Central memory CD4-positive, alpha-beta T cell (primary cell): ENCODE measurements at regions not wholly inside any gene's neighbourhood (a gene's known extent, or its start where the extent isn't known, plus 50 kb on each side); places are given as distances from the start of the nearest gene placed in this dataset.

Experiments used
- DNase-seq: peaks from one replicate; pipeline ENCODE4 v3.0.0; 2022

DNA sequence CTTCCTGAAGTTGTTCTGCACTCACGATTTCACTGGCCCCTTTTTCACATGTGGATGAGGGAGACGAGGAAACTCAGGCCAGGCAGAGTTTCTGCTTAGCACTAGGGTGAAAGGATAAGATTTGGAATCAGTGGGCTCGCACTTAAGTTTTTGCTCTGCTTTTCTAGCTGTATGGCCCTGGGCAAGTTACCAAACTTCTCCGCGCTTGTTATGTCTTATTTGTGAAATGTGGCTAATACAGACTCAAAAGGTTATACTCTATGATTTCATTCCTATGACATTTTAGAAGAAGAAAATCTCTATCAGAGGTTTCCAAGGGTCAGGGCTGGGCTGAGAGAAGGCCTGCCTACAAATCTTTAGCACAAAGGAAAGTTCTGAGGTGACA, 191.9 kb upstream of the LRIG1 start:
- no peak for DNase-seq

DNA sequence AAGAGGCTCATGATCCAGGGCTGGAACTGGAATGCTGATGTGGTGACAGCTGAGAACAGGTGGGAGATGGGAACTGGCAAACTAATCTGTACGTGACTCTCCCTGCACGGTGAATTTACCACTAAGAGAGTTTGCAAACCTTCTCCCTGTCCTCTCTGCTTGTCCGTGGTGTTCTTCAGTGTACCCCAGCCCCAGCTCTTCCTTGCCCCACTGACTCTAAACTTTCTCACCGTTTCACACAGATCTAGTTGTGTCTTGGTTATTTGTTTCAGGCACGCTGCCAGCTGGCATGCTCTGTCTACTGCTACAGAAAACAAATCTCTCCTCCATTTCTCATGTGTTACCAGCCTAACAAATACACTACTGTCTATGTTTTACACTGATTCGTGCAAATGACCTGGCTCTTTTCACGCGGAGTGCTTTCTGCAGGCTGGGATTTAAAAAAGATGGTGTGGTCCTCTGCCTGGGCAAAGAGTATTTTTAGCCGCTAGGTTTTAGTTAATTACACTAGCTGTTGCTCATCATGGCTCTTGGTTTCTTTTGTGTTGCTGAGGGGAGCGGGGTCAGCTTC, 192.7 kb upstream of the LRIG1 start:
- DNase-seq, result no peak

DNA sequence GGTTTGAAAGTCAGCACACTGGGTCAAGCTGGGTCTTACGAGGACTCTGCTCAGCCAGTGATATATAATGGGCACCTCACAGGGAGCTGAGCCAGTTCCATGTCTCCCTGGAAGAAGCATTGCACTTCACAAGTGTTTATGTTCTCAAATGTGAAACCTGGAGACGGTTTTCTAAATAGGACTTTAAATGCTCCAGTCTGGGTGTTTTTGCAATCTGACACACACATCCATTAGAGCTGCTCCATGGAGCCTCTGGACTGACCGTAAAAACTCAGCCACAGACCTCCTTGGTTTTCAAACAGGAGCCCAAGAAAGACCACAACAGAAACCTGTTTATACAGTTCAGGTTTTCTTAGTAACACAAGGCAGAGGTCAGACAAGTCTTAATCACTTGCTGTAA, 201.3 kb upstream of the LRIG1 start:
- DNase-seq, result no peak

DNA sequence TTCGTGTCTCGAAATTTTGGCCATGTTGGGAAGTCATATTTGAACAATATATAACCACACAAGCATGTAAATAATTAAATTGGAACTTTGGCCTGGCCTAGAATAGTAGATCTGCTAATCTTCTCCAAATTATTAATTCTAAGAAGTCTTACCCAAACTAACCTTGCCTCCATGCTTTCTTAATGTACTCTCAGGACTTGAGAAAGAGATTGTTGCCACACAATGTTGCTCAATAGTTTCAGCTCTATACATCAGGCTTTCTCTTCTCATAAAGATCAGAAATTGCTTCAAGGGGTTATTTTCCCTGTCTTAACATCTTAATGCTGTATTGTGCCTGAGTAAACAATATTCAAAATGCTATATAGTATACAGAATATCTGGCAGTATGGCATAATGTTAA, 202.7 kb upstream of the LRIG1 start:
- DNase-seq, result no peak

DNA sequence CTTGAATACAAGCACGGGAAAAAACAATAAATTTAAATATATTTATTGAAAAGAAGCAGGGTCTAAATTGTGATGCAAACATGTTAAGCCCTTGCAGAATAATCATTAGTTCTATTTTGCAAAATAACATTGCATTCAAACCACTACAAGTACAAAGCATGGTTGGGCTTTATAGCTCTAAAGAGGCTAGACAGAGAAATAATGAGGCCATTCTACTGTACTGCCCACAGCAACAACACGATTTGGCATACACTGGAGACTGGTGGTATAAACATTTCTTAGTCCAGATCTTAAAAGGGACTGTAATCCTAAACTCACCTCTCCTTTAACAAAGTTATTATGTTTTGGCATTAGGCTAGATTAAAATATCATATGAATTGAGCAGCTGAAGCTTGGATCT, 204.3 kb upstream of the LRIG1 start:
- DNase-seq, result no peak

DNA sequence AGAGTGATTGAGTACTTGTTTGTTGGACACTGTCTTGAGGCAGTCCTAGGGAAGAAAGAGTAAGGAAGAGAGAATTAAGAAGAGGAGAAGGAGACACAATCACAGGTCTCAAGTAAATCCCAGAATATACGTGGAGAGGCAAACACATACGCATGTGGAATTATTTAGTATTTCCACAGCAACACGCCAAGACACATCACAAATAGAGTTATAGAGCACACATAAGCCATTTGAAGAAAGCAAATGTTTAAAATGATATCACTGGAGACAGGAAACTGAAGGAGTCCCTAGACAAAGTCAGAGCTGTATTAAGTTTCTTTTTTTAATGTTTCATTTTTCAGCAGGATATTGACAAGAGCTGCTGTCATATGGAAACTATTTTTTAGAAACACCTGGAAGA, 206.1 kb upstream of the LRIG1 start:
- DNase-seq, result no peak

DNA sequence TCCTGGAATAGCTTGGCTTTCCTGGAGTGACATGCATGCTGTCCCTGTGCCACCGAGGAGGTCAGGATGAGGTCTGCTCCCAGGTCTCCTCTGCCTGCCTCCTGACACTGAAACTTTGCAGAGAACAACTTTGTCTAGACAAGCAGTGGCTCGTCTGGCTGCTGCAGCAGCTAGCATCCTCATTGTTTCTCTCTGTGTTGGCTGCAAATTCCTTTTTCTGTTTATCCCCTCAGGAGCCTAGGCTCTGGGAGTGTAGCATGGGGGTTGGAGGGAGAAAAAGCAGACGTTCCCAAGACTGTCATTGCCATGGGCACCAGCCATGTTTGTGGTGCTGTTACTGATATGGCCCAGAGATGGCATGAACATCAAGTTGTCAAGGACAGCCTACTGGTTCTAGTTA, 208.7 kb upstream of the LRIG1 start:
- DNase-seq, result no peak

DNA sequence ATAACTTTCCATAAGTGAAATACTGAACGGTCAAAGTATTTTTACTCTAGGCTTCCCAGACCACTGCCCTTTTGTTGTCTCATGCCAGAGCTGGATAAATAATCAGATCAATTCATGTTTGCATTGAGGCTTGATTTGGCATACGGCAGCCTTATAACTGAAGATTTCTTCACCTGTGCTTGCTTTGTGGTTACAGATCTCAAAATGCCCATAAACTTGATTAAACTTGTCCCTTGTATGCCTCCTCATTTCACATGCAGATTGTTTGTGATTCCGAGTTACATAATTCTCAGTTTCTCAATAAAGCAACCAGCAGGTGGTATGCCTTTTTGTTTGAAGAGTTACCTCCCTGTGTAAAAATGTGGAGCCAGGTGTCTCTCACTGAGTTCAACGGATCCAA, 211.4 kb upstream of the LRIG1 start:
- DNase-seq, result no peak

DNA sequence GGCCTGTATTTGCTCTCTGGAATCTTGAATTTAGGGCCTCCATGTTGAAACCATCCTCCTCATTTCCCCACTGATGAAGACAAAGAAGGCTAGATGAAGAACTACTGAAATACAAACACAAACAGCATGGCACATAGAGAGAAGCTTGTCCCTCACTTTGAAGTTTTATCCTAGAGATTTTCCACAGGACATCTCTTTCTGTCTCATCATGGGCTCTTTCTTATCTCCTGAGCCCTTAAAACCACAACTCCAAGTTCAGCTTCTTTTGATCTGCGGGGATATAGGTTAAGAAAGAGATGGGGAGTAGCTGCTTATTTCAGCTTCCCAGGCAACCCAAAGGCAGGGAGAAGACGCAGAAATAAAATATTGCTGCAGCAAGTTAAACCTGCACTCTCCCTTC, 213.1 kb upstream of the LRIG1 start:
- no peak for DNase-seq

DNA sequence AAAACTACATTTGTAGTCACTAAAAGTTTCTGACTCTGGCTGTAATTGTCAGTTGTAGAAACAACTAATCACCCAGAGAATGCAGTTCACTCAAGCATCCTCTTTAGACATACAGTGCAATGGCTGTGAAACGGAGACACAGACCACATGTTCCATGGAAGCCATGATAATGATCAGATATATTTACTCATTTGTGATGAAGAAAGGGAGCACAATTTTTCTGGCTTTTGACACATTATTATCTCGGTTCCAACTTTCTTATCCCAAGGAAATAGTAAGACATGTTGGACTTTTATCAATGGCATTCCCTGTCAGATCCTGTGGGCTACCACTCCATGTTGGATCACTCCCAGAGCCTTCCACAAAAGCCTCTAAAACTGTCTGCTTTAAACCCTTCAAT, 215.0 kb upstream of the LRIG1 start:
- DNase-seq, result no peak

DNA sequence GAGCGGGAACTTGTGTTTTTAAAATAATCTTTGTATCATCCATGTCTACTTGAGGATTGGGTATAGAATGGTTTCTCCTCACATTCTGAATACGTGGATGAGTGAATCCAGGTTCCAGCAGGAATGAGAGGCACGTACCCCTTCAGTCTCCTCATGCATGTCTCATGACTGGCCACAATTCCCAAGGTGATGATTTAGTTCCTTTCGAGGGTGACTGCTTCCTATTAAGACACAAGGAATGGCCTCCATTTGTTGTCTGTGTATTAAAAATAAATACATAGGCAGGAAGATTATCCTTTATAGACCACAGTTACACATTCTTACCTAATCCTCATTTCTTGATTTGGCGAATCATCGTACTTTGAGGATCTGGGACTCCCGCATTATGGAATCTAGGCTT, 217.0 kb upstream of the LRIG1 start:
- DNase-seq, result no peak

DNA sequence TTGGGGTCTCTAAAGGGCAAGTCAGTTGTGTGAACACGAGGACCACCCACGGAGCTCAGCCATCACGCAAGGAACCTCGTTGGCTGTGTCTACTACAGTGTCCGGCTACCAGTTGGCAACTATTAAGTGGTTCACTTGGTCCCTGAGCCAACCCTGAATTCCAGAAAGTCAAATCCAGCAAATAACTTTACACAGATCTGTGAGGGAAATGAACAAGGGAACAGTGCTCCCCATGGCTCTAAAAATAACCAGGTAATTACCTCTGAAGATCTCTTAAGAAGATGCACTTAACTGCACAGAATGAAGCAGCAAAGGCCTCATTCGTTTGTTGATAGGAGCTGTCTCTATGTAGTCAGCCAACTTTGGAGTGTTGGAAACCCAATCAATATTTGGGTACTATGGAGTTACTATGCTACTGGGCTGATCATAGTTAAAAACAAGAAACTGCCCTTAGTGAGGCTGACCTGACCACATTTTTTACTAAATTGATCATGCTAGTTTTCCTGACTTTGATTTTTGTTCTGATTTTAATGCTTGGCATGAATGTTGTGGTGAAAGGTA, 219.1 kb upstream of the LRIG1 start:
- no peak for DNase-seq

DNA sequence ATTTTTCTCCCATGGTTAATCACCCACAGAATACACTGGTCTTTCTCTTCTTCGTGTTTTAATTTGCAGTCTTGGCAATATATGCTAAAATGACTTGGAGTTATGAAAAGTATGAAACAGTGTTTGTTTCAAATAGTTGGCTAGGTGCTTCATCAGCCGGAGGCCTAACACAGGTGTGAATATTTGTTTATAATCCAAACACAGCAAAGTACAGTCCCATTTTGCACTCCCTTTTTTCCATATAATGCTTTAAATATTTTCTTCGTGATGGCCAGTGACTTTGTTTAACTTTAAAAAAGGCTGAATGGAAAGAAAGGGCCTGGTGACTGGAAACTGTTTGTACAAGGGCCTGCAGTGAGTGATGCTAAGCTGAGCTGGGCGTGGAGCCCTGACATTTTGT, 219.7 kb upstream of the LRIG1 start:
- no peak for DNase-seq

DNA sequence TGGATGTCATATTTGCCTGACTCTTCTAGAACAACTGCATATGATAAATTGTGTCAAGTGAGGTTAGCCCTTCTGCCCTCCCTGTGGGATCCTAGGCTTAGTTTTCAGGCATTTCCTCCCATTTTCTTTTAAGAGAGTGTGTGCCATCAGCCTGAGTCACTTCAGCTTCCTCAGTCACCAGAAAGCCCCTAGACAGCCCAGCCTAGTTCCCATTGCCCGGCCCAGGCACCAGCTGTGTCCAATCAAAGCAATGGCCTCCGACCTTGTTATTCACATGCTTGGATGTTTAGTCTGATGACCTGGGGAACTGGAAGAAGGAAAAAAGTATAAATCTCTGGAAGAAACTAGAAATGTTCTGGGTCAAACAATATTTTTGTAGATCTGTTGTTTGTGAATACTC, 221.9 kb upstream of the LRIG1 start:
- DNase-seq, result no peak

DNA sequence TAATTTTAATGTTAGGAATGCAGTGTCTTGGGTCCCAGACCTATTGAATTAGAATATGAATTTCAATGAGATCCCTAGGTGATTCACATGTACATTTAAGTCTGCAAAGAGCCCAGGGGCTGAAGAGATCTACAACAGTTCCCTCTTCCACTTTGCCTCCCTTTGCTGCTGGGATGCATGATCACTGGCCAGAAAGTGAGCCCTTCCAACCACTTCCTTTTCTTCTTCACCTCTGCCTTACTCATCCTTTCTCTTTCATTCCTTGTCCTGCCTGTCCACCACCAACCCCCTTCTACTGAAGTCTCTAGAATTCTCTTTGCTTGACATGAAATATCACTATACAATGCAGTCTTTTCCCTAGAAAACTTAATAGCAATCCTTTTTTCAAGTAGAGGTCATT, 222.4 kb upstream of the LRIG1 start:
- no peak for DNase-seq

DNA sequence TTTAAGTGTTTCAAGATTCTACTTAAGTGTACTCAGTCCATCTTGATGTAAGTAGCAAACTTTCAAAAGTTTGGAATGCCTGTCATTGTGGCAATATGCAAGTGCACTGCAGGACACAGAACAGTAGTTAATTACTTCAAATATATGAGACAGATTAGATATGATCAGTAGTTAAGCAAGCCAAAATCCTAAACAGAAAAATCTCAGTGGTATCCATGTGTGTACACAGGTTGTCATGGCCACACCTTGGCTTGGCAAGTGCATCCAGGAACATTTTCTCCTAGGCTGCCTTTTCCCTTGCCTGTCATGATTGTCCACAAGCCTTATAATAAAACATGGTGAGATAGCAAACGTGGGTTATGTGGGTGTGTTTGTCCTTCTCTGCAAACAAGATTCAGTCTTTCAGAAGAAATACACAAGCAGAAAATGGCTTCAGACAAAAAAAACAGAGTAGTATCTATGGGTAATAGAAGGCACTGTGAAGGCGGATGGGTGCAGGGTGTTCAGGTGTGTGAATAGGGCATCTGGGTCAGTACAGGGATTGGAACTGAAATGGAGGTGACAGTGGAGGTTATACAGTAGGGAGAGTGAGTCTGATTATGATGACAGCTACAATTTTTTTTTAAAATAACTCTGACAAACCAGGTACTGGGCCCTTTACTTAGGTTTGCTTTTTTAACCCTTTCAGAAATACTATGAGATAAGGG, 229.0 kb upstream of the LRIG1 start:
- no peak for DNase-seq

DNA sequence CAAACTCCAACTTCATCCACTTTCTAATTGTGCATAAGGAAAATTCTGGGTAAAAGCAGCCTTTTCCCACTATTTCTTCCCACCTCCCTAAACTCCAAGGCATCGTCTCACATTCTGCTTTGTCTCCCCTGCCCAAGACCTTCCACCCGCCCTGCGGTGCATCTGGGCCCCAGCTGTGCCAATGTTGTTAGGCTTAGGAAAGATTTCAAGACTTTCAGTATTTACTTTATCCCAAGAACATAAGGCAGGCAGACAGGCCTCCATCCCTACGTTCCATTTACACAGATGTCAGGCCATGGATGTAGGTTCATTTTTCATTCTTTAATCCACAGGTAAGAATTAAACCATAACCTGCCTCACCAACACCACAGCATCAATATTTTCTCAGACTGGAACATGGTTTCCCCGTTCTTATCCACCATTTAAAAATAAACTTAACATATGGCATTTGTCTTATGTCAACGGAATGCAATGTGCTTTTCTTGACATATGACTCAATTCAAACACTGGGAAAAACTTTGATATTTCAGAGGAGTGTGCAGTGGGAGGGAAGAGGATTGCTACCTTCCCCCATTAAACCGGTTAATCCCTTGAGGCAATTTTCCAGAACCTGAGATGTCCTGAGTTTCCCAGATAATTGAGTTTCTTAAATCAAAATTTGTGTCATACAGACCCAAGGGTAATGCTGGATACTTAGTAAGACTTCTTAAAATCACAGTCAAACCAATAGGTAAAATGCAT, 238.0 kb upstream of the LRIG1 start:
- DNase-seq, result no peak

DNA sequence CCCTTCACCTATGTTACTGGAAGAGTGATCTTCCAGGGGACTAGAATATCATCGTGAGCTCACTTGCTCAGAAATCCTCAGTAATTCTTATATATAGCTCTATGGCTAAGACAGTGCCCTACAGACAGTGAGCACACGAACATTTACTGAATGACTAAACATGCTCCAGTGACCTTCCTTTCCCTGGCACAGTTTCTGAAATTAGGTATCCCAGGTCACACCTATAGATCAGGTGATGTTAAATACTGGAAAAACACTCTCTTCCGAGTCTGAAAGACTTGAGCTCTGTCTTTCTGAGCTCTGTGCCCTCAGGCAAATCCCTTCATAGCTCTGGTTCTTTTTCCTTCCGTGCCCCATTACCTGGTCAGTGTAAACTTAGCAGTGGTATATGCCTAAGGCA, 239.4 kb upstream of the LRIG1 start:
- no peak for DNase-seq

DNA sequence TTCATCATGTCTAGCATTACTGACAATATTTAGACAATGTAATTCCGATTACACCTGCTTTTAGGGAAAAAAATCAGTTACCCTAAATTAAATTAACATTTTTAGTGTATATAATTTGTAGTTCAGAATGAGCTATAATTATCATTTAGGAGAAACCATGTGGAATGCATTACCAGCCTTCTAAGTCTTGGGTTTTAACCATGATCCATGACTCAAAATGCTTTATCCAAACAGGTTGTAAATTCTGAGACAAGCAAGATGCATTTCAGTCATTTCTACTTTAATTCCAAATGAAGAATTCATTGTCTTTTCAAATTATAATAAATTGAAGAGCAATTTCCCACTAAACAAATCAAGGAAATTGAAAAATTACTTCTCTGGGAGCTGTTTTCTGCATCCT, 243.7 kb upstream of the LRIG1 start:
- DNase-seq, result no peak

DNA sequence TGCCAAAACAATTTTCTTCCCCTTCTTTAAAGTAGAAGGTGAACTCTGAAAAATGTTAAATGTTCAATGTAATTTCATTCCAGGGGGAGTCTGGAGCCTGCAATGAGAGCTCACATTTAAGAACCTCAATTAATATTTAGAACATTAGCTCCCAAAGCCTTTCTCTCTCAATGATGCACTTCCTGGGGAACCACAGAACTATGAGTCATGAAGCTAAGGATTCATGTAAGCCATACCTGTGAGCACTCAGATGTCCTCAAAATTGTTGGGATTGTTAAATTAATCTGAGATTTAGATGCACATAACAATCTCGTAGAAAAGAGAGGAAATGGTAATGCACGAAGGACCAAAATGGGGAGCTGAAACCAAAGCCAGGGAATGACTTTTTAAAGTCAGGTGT, 244.2 kb upstream of the LRIG1 start:
- DNase-seq, result no peak

DNA sequence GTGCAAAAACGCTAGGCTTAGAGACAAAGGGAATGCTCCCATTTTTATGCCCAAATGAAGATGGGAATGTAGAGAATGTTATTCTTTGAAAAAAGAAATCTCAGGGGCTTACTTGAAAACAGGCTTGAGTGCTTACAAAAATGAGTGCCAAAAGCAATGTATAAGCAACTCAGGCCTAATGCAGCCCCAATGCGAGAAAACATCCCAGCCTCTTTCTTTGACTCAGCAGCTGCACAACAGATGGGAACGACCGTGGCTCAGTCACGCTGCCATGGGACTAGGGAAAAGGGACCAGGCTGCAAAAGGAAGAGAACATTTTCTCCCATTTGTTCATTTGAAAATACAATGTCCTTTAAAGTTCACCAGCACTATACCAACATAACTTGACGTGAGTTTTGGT, 246.4 kb upstream of the LRIG1 start:
- DNase-seq, result no peak

DNA sequence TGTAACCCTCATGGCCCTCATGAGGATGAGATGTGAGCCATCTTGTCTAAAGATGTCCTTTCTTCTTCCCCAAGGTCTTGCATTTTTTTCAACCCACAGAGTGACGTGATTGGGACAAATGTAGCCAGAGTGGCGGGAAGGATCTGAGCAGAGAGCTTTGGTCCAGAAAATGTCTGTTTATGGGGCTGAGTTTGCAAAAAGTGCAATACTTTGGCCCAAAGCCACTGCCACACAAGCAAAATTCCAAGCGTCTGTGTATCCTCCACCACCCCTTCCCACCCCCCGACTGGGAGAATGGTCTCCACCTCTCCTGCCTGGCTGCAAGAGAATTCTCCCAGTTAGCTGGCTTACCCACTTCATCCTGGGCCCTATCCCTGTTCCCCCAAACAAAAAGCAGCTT, 246.9 kb upstream of the LRIG1 start:
- DNase-seq, result no peak

DNA sequence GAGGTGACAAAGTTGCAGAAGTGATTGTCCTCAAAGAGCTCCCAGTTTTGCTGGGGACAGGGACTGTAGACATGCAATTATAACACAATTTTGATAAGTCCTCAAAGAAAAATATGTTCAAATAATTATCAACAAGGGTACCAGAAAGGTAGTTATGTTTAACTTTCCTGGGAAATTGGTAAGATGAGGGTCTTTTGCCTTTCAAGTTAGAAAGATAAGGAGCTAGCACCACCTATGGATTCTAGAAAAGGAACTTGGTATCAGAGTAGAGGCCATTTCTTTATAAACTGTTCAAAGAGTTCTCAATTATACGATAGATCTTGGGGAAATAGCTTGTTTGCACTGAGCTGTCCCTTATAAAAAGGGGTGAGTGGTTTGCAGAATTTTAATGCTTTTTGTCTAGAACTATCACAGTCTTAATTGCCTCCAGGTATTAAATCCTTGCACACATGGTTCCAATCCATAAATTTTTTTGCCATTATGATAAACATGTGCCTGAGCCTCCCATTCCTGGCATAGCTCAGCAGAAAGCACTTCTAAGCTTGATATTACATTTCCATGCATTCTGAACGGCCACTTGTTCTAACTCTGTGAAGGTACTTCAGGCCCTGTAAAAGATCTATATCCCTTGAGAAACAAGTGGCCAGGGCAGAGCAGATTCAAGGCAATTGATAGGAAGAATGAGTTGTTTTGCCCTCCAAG, 247.5 kb upstream of the LRIG1 start:
- DNase-seq, result no peak

DNA sequence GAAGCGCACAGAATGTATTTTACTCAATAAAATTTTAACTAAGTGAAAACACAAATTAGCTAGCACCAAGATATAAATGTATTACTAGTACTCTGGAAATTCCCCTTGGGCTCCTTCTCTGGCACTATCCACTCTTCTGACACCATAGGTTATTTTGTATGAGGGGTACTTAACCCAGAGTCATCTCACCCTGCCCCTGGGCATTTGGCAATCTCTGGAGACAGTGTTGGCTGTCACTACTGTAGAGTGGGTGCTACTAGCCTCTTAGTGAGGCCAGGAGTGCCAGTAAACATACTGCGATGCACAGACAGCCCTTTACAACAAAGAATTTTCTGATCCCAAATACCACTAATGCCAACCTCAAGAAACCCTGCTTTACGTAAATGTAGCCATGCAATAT, 246.3 kb upstream of the KBTBD8 start:
- DNase-seq, result no peak
